HG03442 (cell line): ENCODE measurements at regions not wholly inside any gene's neighbourhood (a gene's known extent, or its start where the extent isn't known, plus 50 kb on each side); places are given as distances from the start of the nearest gene placed in this dataset.
"Not testable (repeated sequence)": the region's sequence is repeated elsewhere in the genome, so short reads cannot be mapped to it uniquely, and the experiment has no call there.

ENCODE experiments used
- ATAC-seq: cut with Tn5 transposase; IDR thresholded peaks from one replicate; pipeline ENCODE4 v1.9.1; 2021; ENCODE audit warnings: mild to moderate bottlenecking, moderate library complexity; ENCODE audit not compliant: unreplicated experiment

DNA sequence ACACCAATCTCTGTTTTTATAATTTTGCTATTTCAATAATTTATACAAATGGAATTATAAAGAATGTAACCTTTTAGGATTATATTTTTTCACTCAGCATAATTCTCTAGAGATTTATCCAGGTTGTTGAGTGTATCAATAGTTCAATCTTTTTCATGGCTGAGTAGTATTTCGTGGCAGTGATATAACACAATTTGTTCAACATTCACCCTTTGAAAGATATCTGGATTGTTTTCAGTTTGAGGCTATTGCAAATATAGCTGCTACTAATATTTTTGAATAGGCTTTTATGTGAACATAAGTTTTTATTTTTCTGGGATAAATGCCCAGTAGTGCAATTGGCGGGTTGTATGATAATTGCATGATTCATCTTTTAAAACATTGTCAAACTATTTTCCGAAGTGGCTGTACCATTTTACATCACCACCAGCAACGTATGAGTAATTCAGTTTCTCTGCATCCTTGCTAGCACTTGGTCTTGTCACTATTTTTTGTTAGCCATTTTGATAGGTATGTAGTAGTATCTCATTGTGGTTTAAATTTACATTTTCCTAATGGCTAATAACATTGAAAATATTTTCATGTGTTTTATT lies 55.6 kb upstream of the ABCD3 start:
- ATAC-seq = no peak

DNA sequence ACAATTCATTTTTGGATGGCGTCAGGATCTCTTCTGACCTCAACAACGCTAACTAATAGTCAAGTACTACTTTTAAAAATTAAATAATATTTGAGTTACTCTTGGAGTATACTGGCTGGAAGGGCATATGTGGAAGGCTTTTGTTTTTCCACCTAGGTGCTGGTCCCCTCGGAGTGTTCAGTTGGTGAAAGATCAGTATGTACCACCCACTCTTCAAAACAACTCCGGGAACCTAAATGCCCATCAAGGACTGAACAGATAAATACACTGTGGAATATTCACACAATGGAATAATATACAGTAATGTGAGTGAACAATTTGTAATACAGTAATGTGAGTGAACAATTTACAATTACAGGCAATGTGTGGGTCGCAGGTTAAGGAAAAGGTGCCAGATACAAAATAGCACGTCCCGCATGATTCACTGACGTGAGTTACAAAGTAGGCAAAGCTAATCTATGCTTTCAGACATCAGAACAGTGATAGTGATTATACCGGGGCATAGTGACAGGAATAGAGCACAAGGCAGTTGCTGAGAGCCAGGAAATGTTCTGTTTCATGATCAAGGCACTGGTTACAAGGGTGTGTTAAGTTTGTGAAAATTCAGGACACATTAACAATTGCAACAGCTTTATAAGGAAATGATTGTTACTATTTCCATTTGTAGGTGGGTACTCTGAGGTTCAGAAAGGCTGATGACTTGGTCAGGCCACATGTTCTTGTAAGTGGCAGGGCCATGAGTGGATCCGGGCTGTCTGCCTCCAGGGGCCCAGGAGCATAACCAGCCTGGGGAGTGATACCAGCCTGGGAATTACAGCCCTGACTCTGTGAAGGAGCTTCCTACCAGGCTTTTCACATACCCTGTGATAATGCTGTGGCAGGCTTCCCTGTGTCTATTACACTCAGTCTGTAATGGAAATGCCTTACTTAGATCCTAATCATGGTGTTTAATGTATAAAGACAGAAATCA lies 59.3 kb upstream of the ABCD3 start:
- no peak for ATAC-seq

DNA sequence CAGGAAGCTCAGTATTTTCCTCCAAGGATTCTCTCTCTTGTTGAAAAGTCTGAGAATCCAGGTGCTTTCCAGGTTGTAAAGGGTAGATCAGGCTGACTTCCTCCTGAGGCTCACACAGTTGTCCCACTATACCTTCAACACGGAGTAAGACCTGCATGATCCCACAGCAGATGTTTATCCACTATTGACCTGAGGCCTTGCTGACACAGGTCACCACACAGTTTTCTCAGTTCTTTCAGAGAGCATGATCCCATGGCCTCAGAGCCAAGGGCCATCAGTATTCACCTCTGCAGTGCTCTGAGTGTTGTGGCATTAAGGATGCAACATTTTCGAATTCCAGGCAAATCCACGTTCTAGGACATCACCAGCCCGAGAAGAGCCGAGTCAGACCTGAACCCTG lies 60.5 kb upstream of the ABCD3 start:
- ATAC-seq = no peak

DNA sequence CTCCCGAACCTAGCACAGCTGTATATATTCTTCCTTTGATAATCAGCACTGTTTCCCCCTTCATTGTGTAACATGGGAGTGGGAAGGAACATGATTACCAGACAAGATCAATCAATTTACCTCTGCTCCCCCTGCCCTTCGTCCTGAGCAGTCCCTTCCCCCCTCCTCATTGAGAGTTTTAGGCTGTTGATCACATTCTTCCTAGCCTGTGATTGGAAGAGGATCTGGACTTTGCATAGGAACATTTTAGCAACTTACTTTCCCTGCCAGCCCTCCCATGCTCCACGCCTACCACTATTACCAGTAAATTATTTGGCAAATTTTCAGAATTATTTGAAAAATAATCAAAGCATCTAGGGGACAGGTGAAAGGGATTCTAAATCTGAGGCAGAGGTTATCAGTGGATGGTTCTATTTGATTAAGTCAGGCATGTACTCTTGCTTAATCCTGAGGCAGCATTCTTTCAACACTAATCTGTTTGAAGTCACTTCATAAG lies 62.7 kb upstream of the ABCD3 start:
- no peak for ATAC-seq

DNA sequence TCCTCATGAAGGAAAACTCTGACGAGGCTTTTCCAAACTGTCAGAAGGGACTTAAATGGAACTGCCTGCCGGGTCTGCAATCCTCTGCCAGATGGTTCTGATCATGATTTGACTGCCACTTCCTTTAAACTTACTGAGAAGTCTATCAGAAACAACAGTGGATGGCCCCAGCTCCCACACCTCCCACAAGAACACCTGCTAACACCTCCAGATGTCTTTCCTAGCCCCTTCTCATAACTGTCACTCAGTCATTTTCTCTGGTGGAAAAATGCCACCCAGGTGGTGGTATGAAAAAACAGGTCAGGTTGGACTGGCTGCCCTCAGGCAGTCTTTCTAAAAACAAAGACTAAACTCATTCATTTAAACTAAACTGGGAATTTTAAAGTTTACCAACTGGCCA lies 66.7 kb upstream of the ABCD3 start:
- ATAC-seq = no peak

DNA sequence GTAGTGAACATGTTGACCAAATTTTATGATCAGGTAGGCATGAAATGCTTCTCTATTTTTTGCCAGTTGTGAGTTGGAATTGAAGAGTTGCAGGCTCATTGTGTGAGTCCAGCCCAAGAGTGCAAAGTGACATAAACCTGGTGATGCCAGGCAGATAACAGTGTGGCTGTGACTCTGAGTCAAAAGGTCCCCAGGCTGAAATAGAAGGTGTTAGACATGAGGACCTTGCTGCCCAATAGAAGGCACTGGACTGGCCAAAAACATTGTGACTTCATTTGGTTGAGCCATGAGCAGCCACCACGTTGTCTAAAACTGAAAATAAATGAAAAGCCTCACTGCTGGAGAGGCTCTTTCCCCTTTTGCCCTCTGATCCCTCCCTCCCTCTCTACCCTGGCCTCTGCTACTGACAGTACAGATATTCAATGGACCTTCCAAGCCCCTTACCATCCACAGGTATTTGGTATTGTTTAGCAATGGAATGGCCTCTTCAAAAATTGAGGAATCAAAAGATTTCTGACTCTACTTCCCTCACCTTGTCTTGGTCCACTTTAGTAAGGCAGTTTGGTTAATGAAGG lies 67.8 kb upstream of the ABCD3 start:
- ATAC-seq = no peak

DNA sequence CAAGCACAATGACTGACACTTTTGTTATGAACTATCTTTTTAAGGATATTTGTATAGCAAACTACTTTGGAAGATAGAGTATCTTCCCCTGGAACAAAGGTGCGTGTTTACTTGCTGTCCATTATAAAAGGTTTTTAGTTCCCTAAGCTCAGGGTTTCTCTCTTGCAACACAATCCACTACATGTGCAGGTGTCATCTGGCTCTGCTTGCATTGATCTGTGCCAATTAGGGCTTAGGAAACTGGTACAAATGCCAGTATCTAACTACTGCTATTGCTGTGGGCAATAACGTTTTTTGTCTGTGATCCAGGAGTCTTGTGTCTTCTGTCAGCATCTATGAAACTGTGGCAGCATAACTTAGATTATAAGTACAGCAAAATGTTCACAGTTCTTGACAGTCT lies 68.3 kb upstream of the ABCD3 start:
- ATAC-seq = no peak

DNA sequence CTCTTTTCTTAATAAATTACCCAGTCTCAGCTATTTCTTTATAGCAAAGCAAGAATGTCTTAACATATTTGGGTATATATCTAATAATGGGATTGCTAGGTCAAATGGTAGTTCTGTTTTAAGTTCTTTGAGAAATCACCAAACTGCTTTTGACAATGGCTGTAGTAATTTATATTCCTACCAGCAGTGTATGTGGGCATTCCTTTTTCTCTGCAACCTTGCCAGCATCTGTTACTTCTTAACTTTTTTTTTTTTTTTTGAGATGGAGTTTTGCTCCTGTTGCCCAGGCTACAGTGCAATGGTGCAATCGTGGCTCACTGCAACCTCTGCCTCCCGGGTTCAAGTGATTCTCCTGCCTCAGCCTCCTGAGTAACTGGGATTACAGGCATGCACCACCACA lies 69.8 kb upstream of the ABCD3 start:
- not testable (repeated sequence) for ATAC-seq

DNA sequence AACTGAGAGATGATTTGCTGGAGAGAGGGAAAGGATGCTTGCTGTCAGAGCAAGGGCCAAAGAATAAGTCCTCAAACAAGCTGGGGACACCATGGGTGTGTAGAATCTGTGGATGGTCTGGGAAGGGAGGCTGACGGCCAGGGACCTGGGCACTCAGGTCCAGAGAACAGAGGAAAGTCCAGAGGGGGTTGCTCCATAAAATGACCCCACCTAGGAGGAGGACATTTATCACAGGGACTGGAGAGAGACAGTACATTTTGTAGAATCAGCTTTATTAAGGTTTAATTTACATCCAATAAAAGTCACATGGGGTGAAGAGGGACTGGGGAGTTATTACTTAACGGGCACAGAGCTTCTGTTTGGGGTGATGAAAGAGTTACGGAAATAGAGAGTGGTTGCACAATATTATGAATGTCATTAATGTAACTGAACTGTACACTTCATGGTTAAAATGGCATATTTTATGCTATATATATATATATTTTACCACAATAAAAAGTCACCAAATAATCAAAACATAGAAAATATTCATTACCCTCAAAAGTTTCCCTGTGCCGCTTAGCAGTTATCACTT lies 73.0 kb upstream of the ABCD3 start:
- ATAC-seq = no peak

DNA sequence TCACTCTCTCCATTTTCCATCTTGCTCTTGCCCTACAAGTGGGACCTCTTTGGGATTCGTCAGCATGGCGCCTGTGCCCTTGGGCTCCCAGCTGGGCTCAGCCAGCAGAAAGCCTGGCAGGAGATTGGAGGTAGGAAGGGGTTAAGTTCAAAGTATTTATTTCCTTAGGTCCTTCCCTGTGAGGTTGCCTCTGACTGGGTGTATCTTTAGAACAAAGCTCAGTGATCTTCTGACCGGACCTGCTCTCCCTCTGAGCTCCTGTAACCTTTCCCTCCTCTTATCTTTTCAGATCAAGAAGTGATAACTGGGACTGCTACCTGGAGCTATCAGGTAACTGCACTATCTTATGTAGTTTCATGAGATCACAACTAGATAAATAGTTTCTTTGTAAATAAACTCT lies 75.8 kb upstream of the ABCD3 start:
- no peak for ATAC-seq

DNA sequence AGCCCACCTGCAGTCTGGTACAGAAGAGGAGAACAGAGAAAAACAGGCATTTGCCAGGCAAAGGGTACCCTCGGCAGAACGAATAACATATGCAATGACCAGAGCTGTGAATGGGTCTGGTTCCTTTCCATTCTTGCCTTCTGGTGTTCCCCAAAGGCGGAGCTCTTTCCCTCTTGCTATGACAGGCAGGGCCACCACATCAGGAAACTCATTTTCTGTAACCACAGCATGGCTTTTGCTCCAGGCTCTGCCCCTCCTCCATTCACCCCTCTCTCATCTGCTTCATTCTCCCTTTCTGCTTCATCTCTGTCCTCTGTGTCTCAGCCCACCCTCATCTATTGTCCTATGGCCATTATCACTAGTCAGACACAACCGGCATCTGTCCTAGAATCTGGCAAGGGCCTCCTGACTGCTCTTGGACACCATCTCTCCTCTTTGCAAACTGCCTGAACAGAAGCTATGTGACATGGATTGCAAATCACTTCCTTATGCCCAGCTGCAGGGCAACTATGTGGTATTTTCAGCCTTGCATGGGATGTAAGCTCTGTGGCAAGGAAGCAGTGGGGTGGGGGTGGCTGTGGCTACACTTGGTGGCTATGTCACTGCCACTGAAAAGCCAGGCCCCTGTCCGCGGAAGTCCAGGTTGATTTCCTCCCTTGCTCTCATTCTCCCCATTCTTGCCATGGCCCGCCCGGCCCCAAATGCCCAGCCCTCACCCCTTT lies 78.8 kb upstream of the ABCD3 start:
- ATAC-seq = no peak

DNA sequence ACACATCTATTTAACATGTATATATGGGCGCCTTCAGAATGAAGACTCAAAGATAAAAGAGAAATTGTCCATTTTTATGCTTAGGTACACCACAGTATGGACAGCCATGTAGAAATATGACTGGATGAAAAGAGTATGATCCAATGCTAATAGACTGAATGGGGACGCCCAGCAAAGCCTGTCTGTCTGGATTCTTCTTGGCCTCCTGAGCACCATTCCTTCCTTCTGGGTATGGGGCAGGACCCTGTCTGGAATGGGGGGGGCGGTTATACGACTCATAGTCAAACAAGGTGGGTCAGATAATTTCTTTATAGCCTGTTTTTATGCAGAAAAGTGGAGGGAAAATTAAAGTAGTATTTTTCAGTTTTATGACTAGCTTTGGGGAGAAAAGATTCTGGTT lies 81.2 kb upstream of the ABCD3 start:
- no peak for ATAC-seq

DNA sequence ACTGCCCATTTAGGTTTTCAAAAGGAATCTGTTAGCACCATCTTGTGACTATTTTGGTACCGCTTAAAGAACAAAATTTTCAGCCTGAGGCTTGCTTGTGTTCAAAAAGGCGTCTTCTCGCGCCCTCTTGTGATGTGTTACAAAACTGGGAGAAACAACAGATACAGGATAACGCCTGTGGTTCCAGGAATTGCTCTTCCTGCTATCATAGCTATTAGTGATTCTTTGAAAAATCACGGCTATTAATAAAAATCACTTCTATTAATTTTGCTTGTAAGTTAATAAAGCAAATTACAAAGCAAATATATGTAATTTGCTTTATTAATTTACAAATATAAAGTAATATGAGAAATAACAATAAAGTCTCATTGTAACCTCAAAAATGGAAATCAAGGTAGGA lies 82.2 kb upstream of the ABCD3 start:
- ATAC-seq = peak; percentile 37

DNA sequence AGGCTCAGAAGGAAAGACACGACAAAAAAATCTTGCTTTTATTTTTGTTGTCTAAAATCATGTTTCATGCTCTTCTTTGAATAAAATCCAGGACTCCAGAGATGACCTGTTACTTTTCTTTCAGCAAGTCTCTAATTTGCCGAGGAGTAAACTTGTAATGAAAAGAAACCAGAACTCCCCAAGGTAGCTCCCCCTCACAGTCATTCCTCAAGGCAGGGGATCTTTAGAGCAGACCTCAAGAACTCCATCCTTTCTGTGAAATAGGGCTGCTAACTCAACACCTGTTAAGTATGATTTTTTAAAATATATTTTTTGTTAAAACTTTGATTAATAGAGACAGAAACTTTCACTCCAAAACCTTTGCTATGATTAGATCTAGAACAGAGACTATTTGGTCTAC lies 82.7 kb upstream of the ABCD3 start:
- no peak for ATAC-seq

DNA sequence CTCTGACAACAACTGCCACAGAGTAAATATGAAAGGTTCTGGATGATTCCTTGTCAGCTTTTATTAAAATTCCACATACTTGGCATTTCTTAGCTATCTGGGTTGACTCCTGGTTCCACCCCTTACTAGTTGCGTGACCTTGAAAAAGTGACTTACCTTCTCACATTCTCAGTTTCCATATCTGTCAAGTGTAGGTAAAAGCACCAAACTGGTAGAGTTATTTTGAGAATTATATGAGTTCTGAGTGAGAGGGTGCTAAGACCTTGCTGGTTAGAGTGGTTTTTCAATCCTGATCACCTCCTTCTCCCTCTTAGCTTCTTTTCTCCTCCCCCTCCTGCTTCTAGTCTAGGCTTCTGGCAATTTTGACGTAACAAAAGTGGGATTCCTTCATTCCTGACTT lies 83.4 kb upstream of the ABCD3 start:
- ATAC-seq = no peak

DNA sequence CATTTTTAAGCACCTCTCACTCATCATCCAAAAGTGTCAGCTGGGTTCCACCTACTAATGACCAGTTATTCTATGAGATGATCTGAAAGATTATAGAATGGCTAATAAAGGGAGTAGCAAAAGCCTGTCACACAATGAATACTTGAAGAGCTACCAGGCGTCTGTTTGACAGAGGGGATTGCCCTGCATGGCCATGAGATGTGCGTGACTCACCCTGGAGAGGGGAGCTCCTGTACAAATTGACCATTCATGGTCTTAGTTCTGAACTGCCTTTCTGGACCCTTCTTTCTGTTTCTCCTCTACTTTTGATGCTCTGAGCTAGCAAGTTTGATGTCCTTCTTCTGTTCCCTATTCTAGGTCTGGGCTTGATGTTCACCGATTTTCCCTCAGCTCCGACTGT lies 85.2 kb upstream of the ABCD3 start:
- peak; percentile 52 for ATAC-seq

DNA sequence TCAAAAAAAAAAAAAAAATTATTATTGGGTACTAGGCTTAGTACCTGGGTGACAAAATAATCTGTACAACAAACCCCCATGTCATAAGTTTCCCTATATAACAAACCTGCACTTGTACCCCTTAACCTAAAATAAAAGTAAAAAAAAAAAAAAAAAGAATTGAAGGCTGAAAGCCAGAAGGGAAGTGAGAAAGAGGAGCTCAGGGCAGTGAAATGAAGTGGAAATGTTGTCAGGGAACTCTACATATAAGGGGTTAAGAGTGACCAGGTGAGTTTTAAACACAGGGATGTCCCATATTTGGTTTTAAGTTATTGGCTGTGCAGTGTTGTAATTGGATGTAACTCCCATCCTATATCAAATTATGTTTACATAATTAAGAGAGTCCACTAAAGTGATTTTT lies 85.7 kb upstream of the ABCD3 start:
- ATAC-seq = no peak

DNA sequence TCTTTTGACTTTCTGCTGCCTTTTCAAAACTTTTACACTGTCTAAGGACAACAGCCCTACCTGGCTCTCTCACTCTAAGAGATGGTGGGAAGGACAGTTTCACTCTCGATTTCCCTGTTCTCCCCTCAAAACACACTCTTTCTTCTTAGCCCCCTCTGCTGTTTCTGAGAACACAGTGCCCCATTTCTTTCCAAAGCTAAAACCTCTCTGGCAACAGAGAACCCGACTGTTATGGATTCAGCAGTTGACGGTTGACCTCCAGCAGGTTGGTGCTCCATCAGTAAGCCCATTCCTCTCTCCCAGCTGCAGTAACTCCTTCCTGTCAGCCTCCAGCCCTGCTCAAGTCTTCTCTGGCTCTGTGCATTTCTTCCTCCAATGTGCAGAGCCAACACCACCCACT lies 88.2 kb upstream of the ABCD3 start:
- ATAC-seq = no peak

DNA sequence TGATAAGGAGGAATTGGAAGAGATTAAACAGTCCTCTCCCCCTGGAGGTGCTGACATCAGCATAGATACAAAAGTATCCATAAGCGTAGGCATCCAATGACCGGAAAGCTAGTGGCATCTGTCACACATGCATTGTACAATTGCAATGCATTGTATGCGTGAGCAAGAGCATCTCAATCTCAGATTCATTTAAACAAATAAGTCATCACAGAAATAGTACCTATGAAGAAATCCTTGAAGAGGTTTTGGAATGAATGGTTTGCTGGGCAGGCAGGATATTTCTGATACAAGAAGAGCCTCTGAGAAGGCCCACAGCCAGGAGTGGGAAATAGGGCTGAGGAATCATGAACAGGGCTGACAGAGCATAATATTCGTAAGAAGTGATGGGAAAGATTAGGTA lies 88.9 kb upstream of the ABCD3 start:
- no peak for ATAC-seq

DNA sequence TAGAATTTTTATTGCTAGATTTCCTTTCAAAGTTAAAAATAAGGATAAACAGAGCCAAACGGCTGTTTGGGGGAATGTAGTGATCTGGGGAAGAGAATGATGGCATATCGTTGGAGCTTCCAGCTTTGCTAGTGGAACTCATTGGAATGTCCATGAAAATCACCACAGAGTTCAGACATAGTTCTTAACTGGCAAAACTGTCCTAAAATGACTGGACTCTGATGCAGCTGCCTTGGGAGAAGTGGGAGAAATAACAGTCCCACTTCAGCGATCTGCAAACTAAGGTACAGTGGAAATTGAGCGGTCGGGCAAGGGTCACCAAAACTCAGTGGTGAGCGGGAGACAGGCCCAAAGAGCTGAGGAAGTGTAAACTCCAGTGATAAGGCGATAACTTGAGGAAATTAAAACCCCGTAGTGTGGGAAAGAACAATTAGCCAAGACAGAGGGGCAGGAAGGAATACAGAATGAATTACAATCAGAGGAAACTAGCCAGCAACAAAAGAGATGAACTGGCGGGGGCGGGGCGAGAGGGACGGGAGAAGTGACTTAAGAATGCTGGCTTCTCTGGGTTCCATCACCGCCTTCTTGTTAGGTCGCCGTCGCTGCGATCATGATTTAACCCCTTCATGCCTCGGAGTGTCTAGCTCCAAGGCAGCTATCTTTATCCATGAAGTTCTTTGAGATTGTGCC lies 89.8 kb upstream of the ARHGAP29 start:
- ATAC-seq = no peak
